Liver (tissue), 8 donors: ENCODE measurements at regions not wholly inside any gene's neighbourhood (a gene's known extent, or its start where the extent isn't known, plus 50 kb on each side); places are given as distances from the start of the nearest gene placed in this dataset.

Experiments used
- DNase-seq: peaks from one replicate; pipeline ENCODE4 v3.0.0-alpha.2; 2017; ENCODE audit warnings: low spot score
- H3K27ac ChIP-seq, 2 donors: one replicate each; pipeline ENCODE4 v1.7.0; 2013; ENCODE audit warnings: inconsistent platforms in 2 of 2, low read length in 2 of 2, control low read depth in 1 of 2, low read depth in 1 of 2, mild to moderate bottlenecking in 1 of 2
- H3K27me3 ChIP-seq, 4 donors: one replicate each; pipeline versions ENCODE4 v1.6.1 to v1.7.0; 2013; ENCODE audit warnings: low read length in 3 of 4, inconsistent platforms in 1 of 4, mild to moderate bottlenecking in 1 of 4, moderate library complexity in 1 of 4; ENCODE audit not compliant: control insufficient read depth in 4 of 4, insufficient read depth in 4 of 4
- H3K36me3 ChIP-seq, 4 donors: one replicate each; pipeline versions ENCODE4 v1.6.1 to v1.7.0; 2013; ENCODE audit warnings: low read length in 3 of 4, mild to moderate bottlenecking in 3 of 4, low read depth in 1 of 4, moderate library complexity in 1 of 4; ENCODE audit not compliant: control insufficient read depth in 4 of 4, insufficient read depth in 3 of 4
- H3K4me1 ChIP-seq, 4 donors: one replicate each; pipeline versions ENCODE4 v1.6.1 to v1.7.0; 2013; ENCODE audit warnings: low read length in 3 of 4, mild to moderate bottlenecking in 3 of 4, moderate library complexity in 1 of 4; ENCODE audit not compliant: control insufficient read depth in 4 of 4, insufficient read depth in 4 of 4
- H3K4me3 ChIP-seq, 3 donors: one replicate each; pipeline versions ENCODE4 v1.6.1 to v1.7.0; 2013; ENCODE audit warnings: low read length in 3 of 3, control low read depth in 1 of 3, low read depth in 1 of 3, mild to moderate bottlenecking in 1 of 3
- H3K9ac ChIP-seq, 2 donors: one replicate each; pipeline ENCODE4 v1.7.0; 2013; ENCODE audit warnings: low read length in 2 of 2, mild to moderate bottlenecking in 2 of 2, moderate library complexity in 2 of 2, control low read depth in 1 of 2, low read depth in 1 of 2
- H3K9me3 ChIP-seq, 4 donors: one replicate each; pipeline versions ENCODE4 v1.6.1 to v1.7.0; 2013; ENCODE audit warnings: low read length in 3 of 4; ENCODE audit not compliant: control insufficient read depth in 4 of 4
- FOXA1 ChIP-seq: IDR thresholded peaks from 2 replicates; pipeline ENCODE4 v1.6.1; 2016; ENCODE audit warnings: antibody characterized with exemption
- FOXA2 ChIP-seq: IDR thresholded peaks from 2 replicates; pipeline ENCODE4 v1.6.1; 2016; ENCODE audit warnings: antibody characterized with exemption
- GABPA ChIP-seq, 2 donors: IDR thresholded peaks in 1 of 2; conservative IDR thresholded peaks in 1 of 2; 2 replicates each; pipeline ENCODE4 v1.6.1; 2016; ENCODE audit warnings: antibody characterized with exemption in 2 of 2, mild to moderate bottlenecking in 1 of 2, moderate library complexity in 1 of 2
- HNF4A ChIP-seq, 2 donors: conservative IDR thresholded peaks; 2 replicates each; pipeline ENCODE4 v1.6.1; 2016; ENCODE audit warnings: antibody characterized with exemption in 2 of 2, mild to moderate bottlenecking in 2 of 2
- JUND ChIP-seq, 2 donors: IDR thresholded peaks; 2 replicates each; pipeline ENCODE4 v1.6.1; 2016; ENCODE audit warnings: antibody characterized with exemption in 2 of 2
- NR2F2 ChIP-seq: IDR thresholded peaks from 2 replicates; pipeline ENCODE4 v1.6.1; 2016; ENCODE audit warnings: antibody characterized with exemption
- RAD21 ChIP-seq, 2 donors: IDR thresholded peaks; 2 replicates each; pipeline ENCODE4 v1.6.1; 2016; ENCODE audit warnings: antibody characterized with exemption in 2 of 2, mild to moderate bottlenecking in 2 of 2
- RXRA ChIP-seq, 2 donors: IDR thresholded peaks; 2 replicates each; pipeline ENCODE4 v1.6.1; 2017 to 2018; ENCODE audit warnings: antibody characterized with exemption in 2 of 2, mild to moderate bottlenecking in 1 of 2
- SP1 ChIP-seq: IDR thresholded peaks from 2 replicates; pipeline ENCODE4 v1.6.1; 2018; ENCODE audit warnings: antibody characterized with exemption, mild to moderate bottlenecking
- TAF1 ChIP-seq: conservative IDR thresholded peaks from 2 replicates; pipeline ENCODE4 v1.6.1; 2016; ENCODE audit warnings: antibody characterized with exemption, mild to moderate bottlenecking
- YY1 ChIP-seq: IDR thresholded peaks from 2 replicates; pipeline ENCODE4 v1.6.1; 2016; ENCODE audit warnings: antibody characterized with exemption, mild to moderate bottlenecking
- WGBS: extraction: QIAGEN DNeasy Blood & Tissue Kit; methylation state at CpG from one replicate; pipeline ENCODE4 v1.1.7; 2013; 5-methylcytosine and 5-hydroxymethylcytosine counted together
- TF ChIP-seq, protein P1 (sequence below): IDR thresholded peaks from 2 replicates; pipeline ENCODE4 v1.6.1; 2016; ENCODE audit warnings: antibody characterized with exemption
- TF ChIP-seq, protein P2 (sequence below): fragments of 150-350 bp; IDR thresholded peaks from 2 replicates; pipeline ENCODE4 v1.5.1; 2017; ENCODE audit warnings: improper control_type of control experiment, low read depth, low read length; ENCODE audit not compliant: missing input control
- TF ChIP-seq, protein P3 (sequence below): IDR thresholded peaks from 2 replicates; pipeline ENCODE4 v1.6.1; 2016; ENCODE audit warnings: antibody characterized with exemption, mild to moderate bottlenecking
- TF ChIP-seq, protein P4 (sequence below): IDR thresholded peaks from 2 replicates; pipeline ENCODE4 v1.6.1; 2016; ENCODE audit warnings: antibody characterized with exemption
- donor health status: healthy.
- donor health status: healthy.
- donor health status: healthy.
- donor health status: healthy.
- donor health status: healthy.

DNA sequence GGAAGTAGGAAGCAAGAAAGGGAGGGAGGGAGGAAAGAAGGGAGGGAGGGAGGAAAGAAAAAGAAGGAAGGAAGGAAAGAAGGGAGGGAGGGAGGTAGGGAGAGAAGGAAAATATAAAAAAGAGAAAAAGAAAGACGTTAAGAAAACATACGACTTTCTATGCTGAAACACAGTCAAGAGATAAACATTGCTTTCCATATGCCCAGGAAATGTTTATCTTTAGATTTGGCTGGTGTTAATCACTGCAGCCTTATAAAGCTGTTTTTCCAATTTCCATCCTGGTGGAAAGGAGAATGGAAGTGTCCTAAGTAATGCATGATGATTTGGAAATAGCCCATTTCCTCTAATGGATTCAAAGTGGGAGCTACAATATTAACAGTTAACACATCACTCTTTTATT, 524.3 kb downstream of the MTRR start:
- Histone ChIP-seq H3K4me3 (no peak overlapping the region), H3K27ac (no peak overlapping the region)
- no peak for TF ChIP-seq NR2F2
- no peak for TF ChIP-seq FOXA1
- no peak for TF ChIP-seq GABPA (IDR thresholded peaks at IDR 0.05 in 1 of 2, conservative IDR thresholded peaks at IDR 0.05 in 1 of 2)
- TF ChIP-seq SP1, result no peak
- TF ChIP-seq, protein P1, sequence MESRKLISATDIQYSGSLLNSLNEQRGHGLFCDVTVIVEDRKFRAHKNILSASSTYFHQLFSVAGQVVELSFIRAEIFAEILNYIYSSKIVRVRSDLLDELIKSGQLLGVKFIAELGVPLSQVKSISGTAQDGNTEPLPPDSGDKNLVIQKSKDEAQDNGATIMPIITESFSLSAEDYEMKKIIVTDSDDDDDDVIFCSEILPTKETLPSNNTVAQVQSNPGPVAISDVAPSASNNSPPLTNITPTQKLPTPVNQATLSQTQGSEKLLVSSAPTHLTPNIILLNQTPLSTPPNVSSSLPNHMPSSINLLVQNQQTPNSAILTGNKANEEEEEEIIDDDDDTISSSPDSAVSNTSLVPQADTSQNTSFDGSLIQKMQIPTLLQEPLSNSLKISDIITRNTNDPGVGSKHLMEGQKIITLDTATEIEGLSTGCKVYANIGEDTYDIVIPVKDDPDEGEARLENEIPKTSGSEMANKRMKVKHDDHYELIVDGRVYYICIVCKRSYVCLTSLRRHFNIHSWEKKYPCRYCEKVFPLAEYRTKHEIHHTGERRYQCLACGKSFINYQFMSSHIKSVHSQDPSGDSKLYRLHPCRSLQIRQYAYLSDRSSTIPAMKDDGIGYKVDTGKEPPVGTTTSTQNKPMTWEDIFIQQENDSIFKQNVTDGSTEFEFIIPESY, result no peak
- no peak for TF ChIP-seq RAD21 (IDR thresholded peaks at IDR 0.05)

DNA sequence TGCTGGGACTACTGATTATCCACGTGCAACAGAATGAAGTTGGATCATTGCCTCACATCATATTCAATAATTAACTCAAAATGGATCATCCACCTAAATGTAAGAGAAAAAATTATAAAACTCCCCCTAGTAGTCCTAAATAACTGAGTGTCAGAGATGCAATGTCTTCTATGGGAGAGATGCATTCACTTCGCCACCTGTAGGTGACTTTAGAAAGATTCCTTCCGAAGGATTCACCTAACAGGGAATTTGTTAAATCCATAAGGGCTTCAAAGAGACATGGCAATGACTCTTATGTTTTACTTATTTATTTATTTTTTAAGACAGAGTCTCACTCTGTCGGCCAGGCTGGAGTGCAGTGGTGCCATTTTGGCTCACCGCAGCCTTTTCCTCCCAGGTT, 526.0 kb downstream of the MTRR start:
- Histone ChIP-seq H3K9ac (no peak overlapping the region), H3K4me3 (no peak overlapping the region), H3K27ac (no peak overlapping the region), H3K4me1 (no peaks in the 10 kb centered on the region), H3K9me3 (no peaks in the 10 kb centered on the region), H3K27me3 (no peaks in the 10 kb centered on the region), H3K36me3 (no peaks in the 10 kb centered on the region)
- TF ChIP-seq RAD21 (IDR thresholded peaks at IDR 0.05) (no peak), TAF1 (no peak)
- TF ChIP-seq, protein P2, sequence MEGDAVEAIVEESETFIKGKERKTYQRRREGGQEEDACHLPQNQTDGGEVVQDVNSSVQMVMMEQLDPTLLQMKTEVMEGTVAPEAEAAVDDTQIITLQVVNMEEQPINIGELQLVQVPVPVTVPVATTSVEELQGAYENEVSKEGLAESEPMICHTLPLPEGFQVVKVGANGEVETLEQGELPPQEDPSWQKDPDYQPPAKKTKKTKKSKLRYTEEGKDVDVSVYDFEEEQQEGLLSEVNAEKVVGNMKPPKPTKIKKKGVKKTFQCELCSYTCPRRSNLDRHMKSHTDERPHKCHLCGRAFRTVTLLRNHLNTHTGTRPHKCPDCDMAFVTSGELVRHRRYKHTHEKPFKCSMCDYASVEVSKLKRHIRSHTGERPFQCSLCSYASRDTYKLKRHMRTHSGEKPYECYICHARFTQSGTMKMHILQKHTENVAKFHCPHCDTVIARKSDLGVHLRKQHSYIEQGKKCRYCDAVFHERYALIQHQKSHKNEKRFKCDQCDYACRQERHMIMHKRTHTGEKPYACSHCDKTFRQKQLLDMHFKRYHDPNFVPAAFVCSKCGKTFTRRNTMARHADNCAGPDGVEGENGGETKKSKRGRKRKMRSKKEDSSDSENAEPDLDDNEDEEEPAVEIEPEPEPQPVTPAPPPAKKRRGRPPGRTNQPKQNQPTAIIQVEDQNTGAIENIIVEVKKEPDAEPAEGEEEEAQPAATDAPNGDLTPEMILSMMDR, result no peak
- DNase-seq, result no peak
- WGBS, result 63% methylated on average over 5 of the region's 5 CpGs

More for the DNA sequence above, 524.3 kb downstream of the MTRR start:
- no peaks in the 10 kb centered on the region for H3K9me3 ChIP-seq
- 67% methylated on average over 2 of the region's 2 CpGs for WGBS
- H3K4me1 ChIP-seq, result no peaks in the 10 kb centered on the region
- H3K27me3 ChIP-seq, result no peaks in the 10 kb centered on the region
- no peaks in the 10 kb centered on the region for H3K36me3 ChIP-seq
- H3K9ac ChIP-seq, result no peak overlapping the region
- DNase-seq, result no peak

DNA sequence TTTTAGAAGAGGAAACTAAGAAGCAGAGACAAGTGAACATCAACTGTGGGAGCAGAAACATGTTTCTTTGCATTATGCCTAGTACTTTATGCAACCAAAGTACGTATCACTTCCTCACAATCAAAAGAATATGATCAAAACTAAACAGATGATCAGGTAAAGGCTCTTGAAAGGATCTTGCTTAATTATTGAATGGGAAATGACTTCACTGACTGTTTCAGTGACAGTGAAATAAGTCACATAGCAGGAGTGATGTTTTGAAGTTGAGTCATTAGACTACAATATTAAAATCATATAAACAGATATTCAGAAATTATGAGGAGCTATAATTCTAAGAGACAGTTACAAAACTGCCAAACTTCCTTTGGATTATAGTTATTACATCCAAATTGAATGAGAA, 527.3 kb downstream of the MTRR start:
- H3K4me3 ChIP-seq, result no peak overlapping the region
- no peaks in the 10 kb centered on the region for H3K4me1 ChIP-seq
- no peaks in the 10 kb centered on the region for H3K9me3 ChIP-seq
- no peak for DNase-seq
- no peaks in the 10 kb centered on the region for H3K27me3 ChIP-seq
- H3K9ac ChIP-seq, result no peak overlapping the region
- H3K27ac ChIP-seq, result no peak overlapping the region
- no peaks in the 10 kb centered on the region for H3K36me3 ChIP-seq
- WGBS, result 93% methylated on average over 1 of the region's 1 CpG
- TF ChIP-seq HNF4A (conservative IDR thresholded peaks at IDR 0.05) (no peak), YY1 (no peak), JUND (IDR thresholded peaks at IDR 0.05) (no peak), RXRA (IDR thresholded peaks at IDR 0.05) (no peak), GABPA (IDR thresholded peaks at IDR 0.05 in 1 of 2, conservative IDR thresholded peaks at IDR 0.05 in 1 of 2) (no peak), NR2F2 (no peak), RAD21 (IDR thresholded peaks at IDR 0.05) (no peak), FOXA2 (no peak), FOXA1 (no peak)
- TF ChIP-seq, protein P2, result no peak
- TF ChIP-seq, protein P1, result no peak
- TF ChIP-seq, protein P3, sequence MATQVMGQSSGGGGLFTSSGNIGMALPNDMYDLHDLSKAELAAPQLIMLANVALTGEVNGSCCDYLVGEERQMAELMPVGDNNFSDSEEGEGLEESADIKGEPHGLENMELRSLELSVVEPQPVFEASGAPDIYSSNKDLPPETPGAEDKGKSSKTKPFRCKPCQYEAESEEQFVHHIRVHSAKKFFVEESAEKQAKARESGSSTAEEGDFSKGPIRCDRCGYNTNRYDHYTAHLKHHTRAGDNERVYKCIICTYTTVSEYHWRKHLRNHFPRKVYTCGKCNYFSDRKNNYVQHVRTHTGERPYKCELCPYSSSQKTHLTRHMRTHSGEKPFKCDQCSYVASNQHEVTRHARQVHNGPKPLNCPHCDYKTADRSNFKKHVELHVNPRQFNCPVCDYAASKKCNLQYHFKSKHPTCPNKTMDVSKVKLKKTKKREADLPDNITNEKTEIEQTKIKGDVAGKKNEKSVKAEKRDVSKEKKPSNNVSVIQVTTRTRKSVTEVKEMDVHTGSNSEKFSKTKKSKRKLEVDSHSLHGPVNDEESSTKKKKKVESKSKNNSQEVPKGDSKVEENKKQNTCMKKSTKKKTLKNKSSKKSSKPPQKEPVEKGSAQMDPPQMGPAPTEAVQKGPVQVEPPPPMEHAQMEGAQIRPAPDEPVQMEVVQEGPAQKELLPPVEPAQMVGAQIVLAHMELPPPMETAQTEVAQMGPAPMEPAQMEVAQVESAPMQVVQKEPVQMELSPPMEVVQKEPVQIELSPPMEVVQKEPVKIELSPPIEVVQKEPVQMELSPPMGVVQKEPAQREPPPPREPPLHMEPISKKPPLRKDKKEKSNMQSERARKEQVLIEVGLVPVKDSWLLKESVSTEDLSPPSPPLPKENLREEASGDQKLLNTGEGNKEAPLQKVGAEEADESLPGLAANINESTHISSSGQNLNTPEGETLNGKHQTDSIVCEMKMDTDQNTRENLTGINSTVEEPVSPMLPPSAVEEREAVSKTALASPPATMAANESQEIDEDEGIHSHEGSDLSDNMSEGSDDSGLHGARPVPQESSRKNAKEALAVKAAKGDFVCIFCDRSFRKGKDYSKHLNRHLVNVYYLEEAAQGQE, result no peak
- TF ChIP-seq, protein P4, sequence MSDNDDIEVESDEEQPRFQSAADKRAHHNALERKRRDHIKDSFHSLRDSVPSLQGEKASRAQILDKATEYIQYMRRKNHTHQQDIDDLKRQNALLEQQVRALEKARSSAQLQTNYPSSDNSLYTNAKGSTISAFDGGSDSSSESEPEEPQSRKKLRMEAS, result no peak
